TTC549 (cell line): ENCODE measurements at regions not wholly inside any gene's neighbourhood (a gene's known extent, or its start where the extent isn't known, plus 50 kb on each side); places are given as distances from the start of the nearest gene placed in this dataset.
"Not testable (repeated sequence)": the region's sequence is repeated elsewhere in the genome, so short reads cannot be mapped to it uniquely, and the experiment has no call there.

ENCODE experiments used
- FAIRE-seq: peaks from 2 replicates; lab custom pipeline; 2012; peaks lifted over from hg19 to GRCh38; lab: Jason Lieb, UNC

- FAIRE-seq: no peak
Measured at GRCh38 chr3:22392859-22393258, 641.8 kb upstream of the ZNF385D start.

- FAIRE-seq: no peak
Measured at GRCh38 chr3:22399566-22399965, 648.6 kb upstream of the ZNF385D start.

- FAIRE-seq: no peak
Measured at GRCh38 chr3:22401499-22401898, 650.5 kb upstream of the ZNF385D start.

- no peak for FAIRE-seq
Measured at GRCh38 chr3:22414239-22414638, 663.2 kb upstream of the ZNF385D start.

- not testable (repeated sequence) for FAIRE-seq
Measured at GRCh38 chr3:22416838-22417446, 665.9 kb upstream of the ZNF385D start.

GRCh38 chr3:22419261-22419660 lies 668.3 kb upstream of the ZNF385D start:
- FAIRE-seq: no peak

GRCh38 chr3:22421589-22421988 lies 670.6 kb upstream of the ZNF385D start:
- FAIRE-seq: no peak

- FAIRE-seq: no peak
Measured at GRCh38 chr3:22431334-22431733, 680.3 kb upstream of the ZNF385D start.

- FAIRE-seq: no peak
Measured at GRCh38 chr3:22439626-22440025, 688.6 kb upstream of the ZNF385D start.

- no peak for FAIRE-seq
Measured at GRCh38 chr3:22441711-22442110, 690.7 kb upstream of the ZNF385D start.

GRCh38 chr3:22443571-22444233 lies 692.7 kb upstream of the ZNF385D start:
- no peak for FAIRE-seq

GRCh38 chr3:22445336-22445735 lies 694.3 kb upstream of the ZNF385D start:
- FAIRE-seq: not testable (repeated sequence)

GRCh38 chr3:22450786-22451400 lies 699.9 kb upstream of the ZNF385D start:
- no peak for FAIRE-seq

GRCh38 chr3:22451501-22451900 lies 700.5 kb upstream of the ZNF385D start:
- no peak for FAIRE-seq

GRCh38 chr3:22453906-22454535 lies 703.0 kb upstream of the ZNF385D start:
- no peak for FAIRE-seq

GRCh38 chr3:22469995-22470394 lies 719.0 kb upstream of the ZNF385D start:
- no peak for FAIRE-seq

GRCh38 chr3:22471557-22471956 lies 720.5 kb upstream of the ZNF385D start:
- FAIRE-seq: no peak

GRCh38 chr3:22474706-22475445 lies 723.9 kb upstream of the ZNF385D start:
- no peak for FAIRE-seq

- no peak for FAIRE-seq
Measured at GRCh38 chr3:22475665-22476240, 724.7 kb upstream of the ZNF385D start.

- FAIRE-seq: no peak
Measured at GRCh38 chr3:22476976-22477375, 726.0 kb upstream of the ZNF385D start.

GRCh38 chr3:22485954-22486353 lies 717.2 kb upstream of the UBE2E2 start:
- no peak for FAIRE-seq

- no peak for FAIRE-seq
Measured at GRCh38 chr3:22490747-22491146, 712.4 kb upstream of the UBE2E2 start.
